Fibroblast of villous mesenchyme (primary cell): ENCODE measurements at regions not wholly inside any gene's neighbourhood (a gene's known extent, or its start where the extent isn't known, plus 50 kb on each side); places are given as distances from the start of the nearest gene placed in this dataset.
"Not testable (repeated sequence)": the region's sequence is repeated elsewhere in the genome, so short reads cannot be mapped to it uniquely, and the experiment has no call there.

Source experiments
- DNase-seq: peaks from one replicate; pipeline ENCODE4 v3.0.0-alpha.2; 2010; ENCODE audit warnings: low read depth
- H3K4me3 ChIP-seq: 2 replicates; pipeline ENCODE4 v1.5.1; 2011; ENCODE audit warnings: low read depth, mild to moderate bottlenecking, low read length
- TF ChIP-seq, protein P1 (sequence below): IDR thresholded peaks from 2 replicates; pipeline ENCODE4 v1.5.1; 2012; ENCODE audit warnings: low read depth, mild to moderate bottlenecking, low read length; ENCODE audit not compliant: insufficient read depth

DNA sequence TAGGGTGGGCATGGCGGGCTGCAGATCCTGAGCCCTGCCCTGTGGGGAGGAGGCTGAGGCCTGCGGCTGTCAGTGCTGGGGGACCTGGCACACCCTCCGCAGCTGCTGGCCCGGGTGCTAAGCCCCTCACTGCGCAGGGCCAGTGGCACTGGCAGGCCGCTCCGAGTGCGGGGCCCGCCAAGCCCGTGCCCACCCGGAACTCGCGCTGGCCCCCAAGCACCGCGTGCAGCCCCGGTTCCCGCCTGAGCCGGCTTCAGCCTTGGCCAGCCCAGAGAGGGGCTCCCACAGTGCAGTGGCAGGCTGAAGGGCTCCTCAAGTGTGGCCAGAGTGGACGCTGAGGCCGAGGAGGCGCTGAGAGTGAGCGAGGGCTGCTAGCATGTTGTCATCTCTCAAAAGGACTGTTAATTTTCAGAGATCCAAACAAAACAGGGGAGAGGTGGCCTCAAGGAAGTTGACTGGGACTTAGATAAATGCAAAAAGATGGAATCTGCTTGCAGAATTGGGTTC is 74.5 kb upstream of the RBM24 start:
- no peak overlapping the region for H3K4me3 ChIP-seq
- TF ChIP-seq, protein P1, sequence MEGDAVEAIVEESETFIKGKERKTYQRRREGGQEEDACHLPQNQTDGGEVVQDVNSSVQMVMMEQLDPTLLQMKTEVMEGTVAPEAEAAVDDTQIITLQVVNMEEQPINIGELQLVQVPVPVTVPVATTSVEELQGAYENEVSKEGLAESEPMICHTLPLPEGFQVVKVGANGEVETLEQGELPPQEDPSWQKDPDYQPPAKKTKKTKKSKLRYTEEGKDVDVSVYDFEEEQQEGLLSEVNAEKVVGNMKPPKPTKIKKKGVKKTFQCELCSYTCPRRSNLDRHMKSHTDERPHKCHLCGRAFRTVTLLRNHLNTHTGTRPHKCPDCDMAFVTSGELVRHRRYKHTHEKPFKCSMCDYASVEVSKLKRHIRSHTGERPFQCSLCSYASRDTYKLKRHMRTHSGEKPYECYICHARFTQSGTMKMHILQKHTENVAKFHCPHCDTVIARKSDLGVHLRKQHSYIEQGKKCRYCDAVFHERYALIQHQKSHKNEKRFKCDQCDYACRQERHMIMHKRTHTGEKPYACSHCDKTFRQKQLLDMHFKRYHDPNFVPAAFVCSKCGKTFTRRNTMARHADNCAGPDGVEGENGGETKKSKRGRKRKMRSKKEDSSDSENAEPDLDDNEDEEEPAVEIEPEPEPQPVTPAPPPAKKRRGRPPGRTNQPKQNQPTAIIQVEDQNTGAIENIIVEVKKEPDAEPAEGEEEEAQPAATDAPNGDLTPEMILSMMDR, result no peak

DNA sequence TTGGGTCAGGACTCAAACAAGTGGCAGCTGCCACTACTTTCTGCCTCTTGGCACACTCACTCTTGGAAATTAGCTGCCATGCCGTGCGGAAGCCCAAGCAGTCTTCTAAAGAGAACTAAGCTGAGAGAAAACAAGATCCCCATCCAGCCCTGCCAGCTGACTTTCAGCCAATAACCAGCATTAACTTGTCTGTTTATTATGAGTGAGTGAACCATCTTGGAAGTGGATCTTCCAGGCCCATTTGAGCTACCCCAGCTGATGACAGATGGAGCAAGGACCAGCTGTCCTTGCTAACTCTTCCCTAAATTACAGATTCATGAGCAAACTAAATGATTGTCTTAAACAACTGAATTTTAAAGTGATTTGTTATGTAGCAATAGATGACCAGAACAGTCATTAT is 73.9 kb upstream of the RBM24 start:
- DNase-seq, result no peak
- no peak overlapping the region for H3K4me3 ChIP-seq
- TF ChIP-seq, protein P1, result no peak

More for the DNA sequence above, 74.5 kb upstream of the RBM24 start:
- DNase-seq, result no peak

DNA sequence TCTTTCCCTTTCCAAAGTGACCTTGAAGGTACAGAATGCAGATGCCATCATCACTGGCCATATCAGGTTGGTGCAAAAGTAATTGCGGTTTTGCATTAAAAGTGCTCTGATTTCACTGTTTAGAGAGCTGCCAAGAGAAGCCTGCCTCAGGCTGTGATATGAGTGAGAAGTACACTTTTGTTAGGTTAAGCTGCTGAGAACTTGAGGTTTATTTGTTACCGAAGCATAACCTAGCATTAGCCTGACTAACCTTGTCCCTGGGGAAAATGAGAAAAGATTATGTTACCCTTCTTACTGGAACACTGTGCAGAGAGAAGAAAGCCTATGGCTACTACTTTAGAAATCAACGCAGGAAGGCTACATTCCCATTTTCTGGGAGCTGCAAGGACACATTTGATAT is 70.5 kb upstream of the RBM24 start:
- H3K4me3 ChIP-seq, result no peak overlapping the region
- no peak for DNase-seq
- TF ChIP-seq, protein P1, result no peak

DNA sequence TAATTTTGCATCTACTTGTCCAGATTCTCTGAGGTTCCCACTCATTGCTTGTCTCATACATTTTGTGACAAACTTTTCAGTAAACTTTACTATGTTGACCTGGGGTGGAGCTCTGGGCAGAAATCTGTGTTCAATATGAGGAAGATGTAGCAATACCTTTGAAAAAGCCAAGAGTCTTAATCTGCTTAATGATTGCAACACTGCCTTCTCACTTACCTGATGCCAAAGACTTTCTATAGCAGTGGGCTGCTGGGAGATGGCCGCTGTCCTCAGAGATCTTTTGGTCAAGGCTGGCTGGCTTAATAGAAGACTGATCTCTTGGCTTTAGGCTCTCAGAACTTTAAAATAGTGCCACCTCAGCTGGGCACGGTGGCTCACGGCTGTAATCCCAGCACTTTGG is 70.1 kb upstream of the RBM24 start:
- no peak overlapping the region for H3K4me3 ChIP-seq
- TF ChIP-seq, protein P1, result no peak
- DNase-seq, result no peak

DNA sequence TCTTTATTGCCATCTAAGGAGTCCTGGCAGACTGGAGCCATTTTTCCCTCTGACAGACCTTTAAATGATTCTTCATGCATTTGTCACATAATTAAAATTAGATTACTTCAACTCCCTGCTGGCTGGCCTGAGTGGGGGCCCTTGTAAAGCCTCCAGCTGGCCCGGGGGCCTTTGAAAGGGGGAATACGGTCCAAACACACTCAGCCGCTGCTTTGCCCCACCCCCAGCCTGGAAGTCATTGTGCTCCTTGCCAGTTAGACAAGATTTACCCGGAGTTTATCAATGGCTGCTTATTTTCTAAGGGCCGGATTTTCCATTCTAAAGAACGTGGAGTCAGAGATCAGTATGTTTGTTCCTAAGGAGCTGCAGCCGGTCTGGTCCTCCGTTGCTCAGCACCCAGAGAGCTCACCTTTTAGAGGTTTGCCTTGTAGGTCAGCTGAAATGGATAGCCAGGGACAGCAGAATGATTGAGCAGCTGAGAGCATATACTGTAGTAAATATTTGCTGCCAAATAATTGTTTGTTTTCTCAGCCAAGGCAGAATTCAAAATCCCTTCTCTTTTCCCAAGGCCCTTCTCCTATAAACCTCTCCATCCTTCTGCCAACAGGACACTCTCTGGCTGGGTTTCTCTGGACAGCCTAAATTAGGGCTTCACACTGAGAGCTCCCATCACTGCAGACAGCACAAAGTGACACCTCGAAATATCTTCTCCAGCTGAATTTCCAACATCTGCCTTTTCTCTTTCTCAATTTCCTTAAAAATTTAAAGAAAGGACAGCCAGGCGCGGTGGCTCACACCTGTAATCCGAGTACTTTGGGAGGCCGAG is 68.4 kb upstream of the RBM24 start:
- TF ChIP-seq, protein P1, result no peak
- H3K4me3 ChIP-seq, result no peak overlapping the region
- DNase-seq, result no peak

DNA sequence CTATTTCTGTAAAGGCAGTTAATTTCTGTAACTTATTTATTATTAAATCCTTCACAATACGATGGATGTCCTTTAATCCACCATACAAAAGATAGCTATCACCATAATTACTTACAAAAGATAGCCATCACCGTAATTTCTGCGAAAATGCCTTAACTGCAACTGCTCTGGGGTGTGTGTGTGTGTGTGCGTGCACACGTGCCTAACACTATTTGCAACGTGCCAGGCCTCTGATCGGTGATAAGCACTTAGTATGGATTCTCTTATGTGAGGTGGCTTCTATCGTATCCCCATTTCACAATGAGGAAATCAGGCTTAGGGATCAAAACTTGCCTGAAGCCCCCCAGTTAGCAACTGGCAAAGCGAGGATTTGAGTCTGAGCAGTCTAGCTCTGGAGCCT is 67.1 kb upstream of the RBM24 start:
- no peak for DNase-seq
- TF ChIP-seq, protein P1, result no peak
- H3K4me3 ChIP-seq, result no peak overlapping the region

DNA sequence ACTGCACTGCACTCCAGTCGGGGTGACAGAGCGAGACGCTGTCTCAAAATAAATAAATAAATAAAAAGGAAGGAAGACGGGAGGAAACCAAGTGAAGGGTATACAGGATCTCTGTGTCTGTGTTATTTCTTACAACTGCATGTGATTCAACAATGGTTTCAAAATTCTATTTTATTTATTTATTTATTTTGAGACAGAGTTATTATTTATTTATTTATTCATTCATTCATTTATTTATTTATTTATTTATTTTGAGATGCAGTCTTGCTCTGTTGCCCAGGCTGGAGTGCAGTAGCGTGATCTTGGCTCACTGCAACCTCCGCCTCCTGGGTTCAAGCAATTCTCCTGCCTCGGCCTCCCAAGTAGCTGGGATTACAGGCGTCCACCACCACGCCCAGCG is 64.2 kb upstream of the RBM24 start:
- not testable (repeated sequence) for H3K4me3 ChIP-seq, DNase-seq
